GM21447 (cell line): ENCODE measurements at regions not wholly inside any gene's neighbourhood (a gene's known extent, or its start where the extent isn't known, plus 50 kb on each side); places are given as distances from the start of the nearest gene placed in this dataset.

Experiments
- ATAC-seq: cut with Tn5 transposase; IDR thresholded peaks from one replicate; pipeline ENCODE4 v1.9.1; 2021; ENCODE audit not compliant: unreplicated experiment

GRCh38 chr3:44185396-44185915 is 56.2 kb upstream of the TOPAZ1 start:
- ATAC-seq, result no peak

GRCh38 chr3:44186111-44186672 is 55.5 kb upstream of the TOPAZ1 start:
- ATAC-seq, result no peak

- no peak for ATAC-seq
Measured at GRCh38 chr3:44186712-44187111, 55.0 kb upstream of the TOPAZ1 start.
